Stimulated activated CD4-positive, alpha-beta T cell treated with anti-CD3 and anti-CD28 coated beads, TNF-alpha, amount 100 ng/mL, for 24 hours (primary cell): ENCODE measurements at regions not wholly inside any gene's neighbourhood (a gene's known extent, or its start where the extent isn't known, plus 50 kb on each side); places are given as distances from the start of the nearest gene placed in this dataset.

ENCODE experiments used
- DNase-seq, 3 experiments: peaks; one replicate each; pipeline ENCODE4 v3.0.0-alpha.2; 2020; ENCODE audit warnings: low read depth in 3 of 3

DNA sequence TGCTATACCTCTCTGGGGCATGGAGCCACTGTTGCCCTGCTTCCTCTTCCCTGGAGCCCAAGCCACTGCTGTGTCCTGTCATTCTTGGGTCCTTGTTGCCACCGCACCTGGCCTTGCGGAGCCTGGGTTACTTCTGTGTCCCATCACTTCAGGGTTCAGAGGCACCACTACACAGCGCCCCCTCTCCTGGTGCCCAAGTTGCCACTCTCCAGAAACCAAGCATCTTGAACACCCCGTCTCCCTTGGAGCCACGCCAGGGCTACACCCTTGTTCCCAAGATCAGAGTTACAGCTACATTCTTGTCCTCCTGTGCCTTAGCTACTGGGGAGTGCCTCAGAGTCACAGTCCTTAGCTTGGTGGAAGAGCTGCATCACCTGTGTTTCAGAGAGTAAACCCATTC, 147.2 kb upstream of the CD180 start:
- no peak for DNase-seq

DNA sequence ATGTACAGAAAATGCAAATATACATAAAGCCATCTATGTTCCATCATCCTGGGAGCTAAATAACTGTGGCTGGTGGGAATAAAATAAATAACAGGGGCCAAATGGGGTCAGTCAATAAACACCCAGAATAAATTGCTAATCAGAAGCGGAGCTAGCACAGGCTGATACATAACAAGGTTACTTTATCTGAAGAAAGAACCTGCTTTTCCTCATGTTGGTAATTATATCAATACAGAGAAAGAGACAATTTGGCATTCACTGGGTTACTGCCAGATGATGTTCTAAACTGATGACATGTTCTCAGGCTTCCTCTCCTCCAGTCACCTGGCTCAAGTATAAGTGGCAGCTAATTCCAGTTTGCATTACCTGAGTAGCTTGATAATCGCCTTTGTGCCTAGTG, 144.9 kb upstream of the CD180 start:
- DNase-seq, result no peak

DNA sequence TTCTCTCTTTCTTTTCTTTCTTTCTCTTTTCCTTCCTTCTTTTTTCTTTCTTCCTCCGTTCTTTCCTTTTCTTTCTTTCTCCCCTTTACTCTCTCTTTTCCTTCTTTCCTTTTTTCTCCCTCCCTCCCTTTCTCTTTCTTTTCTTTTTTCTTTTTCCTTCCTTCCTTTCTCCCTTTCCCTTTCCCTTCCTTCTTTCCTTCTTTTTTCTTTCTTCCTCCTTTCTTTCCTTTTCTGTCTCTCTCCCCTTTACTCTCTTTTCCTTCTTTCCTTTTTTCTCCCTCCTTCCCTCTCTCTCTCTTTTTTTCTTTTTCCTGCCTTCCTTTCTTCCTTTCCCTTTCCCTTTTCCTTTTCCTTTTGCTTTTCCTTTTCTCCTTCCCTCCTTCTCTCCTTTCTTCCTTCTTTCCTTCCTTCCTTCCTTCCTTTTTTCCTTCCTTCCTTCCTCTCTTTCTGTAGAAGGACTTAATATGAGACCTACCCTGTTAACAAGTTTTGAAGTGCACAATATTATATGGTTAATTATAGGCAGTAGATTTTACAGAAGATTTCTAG, 142.7 kb upstream of the CD180 start:
- no peak for DNase-seq

DNA sequence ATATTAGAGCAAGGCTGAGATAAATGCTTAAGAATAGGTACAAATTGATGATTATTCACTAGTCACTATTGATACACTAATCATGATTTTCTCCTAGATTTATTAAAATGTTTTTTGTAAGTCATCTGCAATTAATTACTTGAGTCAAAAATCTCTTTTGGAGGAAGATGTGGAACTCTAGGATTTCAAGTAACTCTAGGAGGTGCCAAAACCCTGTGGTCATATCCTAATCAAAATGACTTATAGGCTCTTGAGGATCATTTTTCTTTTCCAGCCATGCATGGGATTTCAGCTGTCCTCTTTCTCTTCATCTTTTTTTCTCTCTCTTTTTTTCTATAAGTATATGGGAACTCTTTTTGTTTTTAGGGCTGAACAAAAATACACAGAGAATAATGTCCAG, 141.8 kb upstream of the CD180 start:
- DNase-seq, result no peak

DNA sequence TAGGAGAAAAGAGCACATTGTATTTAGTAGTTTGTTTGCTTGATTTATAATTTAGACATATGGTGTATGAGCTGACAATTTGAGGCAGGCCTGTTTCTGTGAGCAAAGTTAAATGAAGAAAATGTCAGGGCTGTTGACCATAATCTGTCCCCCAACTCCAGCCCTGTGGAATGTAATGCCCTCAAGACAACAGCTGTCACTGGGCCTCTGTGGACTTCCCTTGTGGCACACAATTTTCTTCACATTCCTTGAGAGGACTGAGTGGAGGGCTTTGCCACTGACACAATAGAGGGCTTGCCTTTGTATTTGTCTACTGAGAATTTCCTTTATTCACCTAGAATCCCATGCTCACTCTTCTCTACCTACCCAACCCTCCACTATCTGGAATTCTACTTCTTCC, 141.2 kb upstream of the CD180 start:
- no peak for DNase-seq

DNA sequence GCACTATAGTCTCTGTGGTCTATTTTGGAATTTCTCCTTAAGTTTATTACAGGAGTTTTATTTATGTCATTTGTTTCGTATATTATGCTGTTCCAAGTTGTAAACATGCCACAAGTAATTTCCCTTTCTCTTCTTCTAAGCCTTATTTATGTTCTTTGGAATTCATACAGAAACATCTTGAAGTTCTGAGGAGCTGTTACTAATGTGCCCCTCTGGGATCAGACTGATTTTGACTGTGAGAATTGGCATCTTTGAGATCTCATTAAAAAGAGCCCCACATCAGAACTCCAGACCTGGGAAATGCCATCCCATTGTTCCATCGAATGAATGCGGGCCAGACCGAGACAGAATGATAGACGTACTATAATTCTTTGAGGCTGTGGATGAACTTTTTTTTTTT, 138.8 kb upstream of the CD180 start:
- no peak for DNase-seq

DNA sequence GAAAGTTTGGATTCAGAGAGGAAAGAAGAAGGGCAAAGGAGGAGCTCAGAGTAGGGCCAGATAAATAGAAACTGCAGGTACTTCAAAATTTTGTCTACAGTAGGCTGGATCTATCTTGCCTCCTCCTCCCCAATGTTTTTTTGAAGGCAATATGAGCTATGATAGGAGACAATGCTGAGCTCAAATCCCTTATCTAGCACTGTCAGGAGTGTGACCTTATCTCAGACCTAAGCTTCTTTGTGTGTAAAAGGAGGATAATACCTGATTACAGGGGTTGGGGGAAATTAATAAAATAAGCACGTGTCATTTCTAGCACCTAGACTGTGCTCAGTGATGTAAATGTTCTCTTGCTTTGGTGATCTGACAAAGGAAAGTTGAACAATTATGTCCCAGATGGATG, 137.8 kb upstream of the CD180 start:
- DNase-seq, result no peak

DNA sequence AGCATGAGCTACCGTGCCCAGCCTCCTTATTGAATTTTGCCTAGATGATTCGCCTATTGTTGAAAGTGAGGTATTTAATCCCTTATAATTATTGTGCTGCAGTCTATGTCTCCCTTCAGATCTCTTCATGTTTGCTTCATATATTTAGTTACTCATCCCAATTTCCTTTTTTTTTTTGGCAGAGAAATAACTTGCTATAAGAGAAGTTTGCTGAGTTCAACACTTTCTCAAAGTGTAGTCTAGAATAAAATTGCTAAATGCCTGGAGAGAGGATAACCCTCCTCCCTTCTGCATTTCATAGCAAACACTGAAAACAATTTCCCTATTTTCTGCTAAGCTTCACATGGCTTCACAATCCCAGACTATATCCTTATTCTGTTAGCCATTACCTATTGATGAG, 136.6 kb upstream of the CD180 start:
- DNase-seq, result no peak

DNA sequence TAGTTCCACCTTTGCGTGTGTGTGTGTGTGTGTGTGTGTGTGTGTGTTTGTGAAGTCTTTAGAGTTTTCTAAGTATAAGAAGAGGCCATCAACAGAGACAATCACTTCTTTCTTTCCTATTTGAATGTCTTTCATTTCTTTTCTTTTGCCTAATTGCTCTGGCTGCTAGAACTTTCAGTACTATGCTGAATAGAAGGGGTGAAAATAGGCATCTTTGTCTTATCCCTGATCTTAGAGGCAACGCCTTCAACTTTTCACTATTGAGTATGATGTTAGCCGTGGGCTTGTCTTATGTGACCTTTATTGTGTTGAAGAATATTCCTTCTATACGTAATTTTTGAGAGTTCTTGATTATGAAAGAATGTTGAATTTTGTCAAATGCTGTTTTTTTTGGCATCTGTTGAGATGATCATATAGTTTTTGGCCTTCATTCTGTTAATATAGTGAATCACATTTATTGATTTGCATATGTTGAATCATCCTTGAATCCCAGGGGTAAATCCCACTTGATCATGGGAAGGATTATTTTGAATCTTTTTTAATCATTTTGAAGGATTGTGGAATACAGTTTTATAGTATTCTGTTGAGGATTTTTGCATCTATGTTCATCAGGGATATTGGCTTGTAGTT, 134.8 kb upstream of the CD180 start:
- no peak for DNase-seq

DNA sequence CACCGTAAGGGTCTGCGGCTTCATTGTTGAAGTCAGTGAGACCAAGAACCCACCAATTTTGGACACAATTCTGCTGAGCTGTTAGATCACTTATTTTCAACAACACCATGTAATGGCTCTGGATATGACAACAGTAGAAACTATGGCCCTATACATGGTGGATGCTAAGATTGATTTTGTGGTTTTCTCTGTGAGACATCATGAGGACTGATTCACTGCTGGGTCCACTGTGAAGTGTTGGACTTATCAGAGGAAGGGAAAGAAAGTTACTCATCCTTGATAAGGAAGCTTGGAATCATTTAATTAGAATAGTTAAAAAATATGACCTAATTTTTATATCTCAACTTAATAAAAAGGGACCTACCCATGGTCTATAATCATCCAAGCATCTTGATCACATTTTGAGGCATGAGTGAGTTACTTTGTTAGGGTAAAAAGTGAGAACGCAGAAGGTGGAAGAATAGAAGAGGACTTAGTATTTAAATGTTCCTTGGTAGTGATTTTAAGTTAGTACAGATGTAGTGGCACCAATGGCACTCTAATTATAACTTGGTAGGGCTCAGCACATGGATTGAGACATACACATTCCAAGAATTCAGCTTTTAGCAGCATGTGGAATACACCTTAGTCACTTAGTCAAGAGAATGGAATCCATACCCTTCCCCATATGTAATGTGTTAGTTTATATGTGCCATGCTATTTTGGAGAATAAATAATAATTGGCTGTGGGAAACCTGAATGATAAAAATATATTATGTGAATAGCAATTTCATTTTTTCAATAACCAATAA, 123.5 kb upstream of the CD180 start:
- DNase-seq, result no peak

DNA sequence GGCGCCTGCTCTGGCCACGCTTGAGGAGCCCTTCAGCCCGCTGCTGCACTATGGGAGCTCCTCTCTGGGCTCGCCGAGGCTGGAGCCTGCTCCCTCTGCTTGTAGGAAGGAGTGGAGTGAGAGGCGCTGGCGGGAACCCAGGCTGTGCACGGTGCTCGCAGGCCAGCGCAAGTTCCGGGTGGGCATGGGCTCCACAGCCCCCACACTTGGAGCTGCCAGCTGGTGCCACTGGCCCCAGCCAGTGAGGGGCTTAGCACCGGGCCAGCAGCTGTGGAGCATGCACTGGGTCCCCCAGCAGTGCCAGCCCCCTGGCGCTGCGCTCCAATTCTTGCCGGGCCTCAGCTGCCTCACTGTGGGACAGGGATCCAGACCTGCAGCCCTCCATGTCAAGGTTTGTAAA, 122.1 kb upstream of the CD180 start:
- no peak for DNase-seq

DNA sequence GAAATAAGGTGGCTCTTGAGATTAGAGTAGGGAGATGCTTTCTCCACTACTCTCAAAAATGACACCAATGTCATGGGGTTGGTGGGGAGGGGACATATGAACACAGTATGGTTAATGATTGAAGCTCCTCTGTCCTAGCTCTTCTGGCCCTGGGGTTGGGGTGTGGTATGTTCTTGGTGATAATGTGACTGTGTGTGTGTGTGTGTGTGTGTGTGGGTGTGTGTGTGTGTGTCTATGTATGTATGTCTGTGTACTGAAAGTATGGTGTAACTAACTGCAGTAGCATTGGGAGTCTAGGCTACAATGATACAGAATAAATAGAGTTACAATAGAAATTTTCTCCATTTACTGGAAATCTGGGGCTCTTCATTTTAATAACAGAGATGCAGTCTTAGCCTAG, 121.0 kb upstream of the CD180 start:
- no peak for DNase-seq

DNA sequence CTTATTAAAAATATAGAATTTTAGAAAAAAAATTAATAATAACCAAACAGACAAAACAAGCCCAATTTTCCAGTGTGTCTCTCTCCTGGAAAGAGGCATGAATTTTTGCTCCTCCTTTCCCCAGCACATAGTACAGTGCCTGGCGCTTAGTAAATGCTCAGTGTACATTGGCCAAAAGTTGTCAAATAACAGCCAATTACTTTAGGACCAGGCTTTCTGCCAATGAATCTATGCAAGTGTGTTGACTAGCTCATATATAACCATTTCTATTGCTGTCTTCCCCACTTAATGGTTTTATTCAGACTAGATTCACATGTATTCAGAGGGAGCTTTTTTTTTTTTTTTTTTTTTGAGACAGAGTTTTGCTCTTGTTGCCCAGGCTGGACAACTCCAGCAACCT, 120.1 kb upstream of the CD180 start:
- no peak for DNase-seq

DNA sequence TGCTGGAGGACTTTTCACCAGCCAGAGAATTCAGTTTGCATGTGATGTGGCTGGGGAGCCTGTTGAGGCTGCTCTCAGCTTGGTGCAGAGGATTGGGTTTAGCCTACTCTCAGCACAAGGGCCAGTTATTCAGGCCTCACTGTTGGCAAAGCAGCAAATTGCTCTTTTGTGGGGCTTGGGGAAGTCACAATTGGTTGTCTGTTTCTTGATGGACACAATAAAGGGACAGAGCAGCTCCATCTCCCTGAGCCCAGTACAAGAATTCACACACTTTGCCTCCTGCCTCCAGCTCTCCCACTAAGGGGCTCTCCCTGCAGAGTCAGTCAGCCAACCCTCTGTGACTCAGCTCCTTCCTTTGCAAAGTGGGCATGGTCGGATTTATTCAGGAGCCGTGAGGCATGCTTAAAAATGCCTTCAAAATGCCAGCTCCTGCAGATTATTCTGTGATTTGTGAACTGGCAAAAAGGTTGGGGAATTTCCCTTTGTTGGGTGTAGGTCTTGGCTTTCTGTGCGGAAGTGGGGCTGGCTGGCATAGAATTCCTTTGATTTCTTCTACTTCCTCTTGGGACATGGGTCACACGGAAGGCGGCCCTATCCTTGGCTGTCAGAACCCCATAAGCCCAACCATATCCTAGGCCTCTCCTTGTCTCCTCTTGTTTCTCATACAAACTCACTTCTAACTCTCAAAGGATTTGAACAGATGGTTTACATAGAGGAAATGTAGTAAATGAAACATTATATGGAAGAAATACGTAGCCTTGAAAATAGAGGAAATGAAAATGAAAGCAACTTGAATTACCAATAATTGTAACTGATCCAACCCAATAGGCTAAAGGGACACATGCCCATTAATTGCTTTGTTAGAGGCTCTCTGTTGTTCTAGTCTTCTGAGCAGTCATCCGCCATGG, 118.7 kb upstream of the CD180 start:
- DNase-seq, result no peak

DNA sequence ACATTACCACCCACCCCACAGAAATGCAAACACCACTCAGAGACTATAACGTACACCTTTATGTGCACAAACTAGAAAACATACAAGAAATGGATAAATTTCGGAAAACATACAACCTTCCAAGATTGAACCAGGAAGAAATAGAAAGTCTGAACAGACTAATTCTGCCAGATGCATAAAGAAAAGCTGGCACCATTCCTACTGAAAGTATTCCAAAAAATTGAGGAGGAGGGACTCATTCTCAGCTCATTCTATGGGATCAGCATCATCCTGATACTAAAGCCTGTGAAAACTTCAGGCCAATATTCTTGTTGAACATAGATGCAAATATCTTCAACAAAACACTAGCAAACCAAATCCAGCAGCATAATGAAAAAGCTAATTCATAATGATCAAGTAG, 115.1 kb upstream of the CD180 start:
- no peak for DNase-seq

DNA sequence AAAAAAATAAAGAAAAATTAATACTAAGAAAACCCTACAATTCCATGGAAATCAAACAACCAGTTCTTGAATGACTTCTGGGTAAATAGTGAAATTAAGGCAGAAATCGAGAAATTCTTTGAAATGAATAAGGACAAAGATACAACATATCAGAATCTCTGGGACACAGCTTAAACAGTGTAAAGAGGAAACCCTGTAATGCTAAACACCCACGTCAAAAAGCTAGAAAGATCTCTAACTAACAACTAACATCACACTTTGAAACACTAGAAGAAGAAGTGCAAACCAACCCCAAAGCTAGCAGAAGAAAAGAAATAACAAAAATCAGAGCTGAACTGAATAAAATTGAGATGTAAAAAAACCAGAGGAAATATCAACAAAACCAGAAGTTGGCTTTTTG, 114.6 kb upstream of the CD180 start:
- DNase-seq, result no peak

DNA sequence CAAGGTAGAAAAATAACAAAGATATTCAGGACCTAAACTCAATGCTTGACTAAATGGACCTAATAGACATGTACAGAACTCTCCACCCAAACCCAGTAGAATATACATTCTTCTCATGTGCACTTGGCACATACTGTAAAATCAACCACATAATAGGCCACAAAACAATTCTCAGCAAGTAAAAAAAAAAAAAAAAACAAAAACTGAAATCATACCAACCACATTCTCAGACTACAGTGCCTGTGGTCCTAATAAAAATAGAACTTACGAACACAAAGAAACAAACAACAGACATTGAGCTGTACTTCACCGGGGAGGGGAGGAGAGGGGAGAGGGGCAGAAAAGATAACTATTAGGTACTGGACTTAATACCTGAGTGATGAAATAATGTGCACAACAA, 114.1 kb upstream of the CD180 start:
- DNase-seq, result no peak

DNA sequence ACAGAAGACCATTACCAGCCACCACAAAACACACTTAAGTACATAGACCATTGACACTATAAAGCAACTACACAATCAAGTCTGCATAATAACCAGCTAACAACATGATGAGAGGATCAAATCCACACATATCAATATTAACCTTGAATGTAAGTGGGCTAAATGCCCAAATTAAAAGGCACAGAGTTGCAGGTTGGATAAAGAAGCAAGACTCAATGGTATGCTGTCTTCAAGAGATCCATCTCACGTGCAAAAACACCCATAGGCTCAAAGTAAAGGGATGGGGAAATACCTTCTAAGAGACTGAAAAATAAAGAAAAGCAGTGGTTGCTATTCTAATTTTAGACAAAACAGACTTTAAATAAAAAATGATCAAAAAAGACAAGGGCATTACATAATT, 113.6 kb upstream of the CD180 start:
- DNase-seq, result no peak

DNA sequence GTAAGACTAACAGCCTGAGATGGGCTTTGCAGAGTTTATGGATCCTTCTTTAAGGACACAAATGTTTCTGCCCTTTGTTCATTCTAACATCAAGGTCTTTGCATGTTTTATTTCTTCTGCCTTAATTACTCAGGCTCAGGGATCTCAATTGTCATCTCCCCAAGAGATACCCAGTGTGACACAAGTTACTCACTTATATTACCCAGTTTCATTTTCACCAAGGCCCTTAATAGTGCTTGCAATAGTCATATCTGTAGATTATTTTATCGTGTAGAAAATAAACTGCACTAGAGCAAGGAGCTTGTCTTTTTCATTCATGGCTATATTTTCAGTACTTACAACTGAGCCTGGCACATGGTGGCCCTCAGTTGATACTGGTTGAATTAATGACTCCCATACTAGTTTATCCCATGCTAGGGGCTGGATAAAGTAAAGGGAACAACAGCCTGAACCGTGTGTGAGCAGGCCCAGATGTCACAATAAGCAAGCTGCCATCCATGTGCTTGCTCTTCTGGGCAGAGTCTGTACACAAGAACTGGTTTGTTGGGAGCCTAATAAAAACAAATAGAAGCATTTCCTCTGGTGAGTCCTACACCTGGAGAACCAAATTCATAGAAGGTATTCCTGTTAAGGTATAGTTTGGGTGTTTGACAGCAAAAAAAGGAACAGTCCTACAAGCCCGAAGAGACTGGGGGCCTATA, 112.5 kb upstream of the CD180 start:
- DNase-seq, result no peak

DNA sequence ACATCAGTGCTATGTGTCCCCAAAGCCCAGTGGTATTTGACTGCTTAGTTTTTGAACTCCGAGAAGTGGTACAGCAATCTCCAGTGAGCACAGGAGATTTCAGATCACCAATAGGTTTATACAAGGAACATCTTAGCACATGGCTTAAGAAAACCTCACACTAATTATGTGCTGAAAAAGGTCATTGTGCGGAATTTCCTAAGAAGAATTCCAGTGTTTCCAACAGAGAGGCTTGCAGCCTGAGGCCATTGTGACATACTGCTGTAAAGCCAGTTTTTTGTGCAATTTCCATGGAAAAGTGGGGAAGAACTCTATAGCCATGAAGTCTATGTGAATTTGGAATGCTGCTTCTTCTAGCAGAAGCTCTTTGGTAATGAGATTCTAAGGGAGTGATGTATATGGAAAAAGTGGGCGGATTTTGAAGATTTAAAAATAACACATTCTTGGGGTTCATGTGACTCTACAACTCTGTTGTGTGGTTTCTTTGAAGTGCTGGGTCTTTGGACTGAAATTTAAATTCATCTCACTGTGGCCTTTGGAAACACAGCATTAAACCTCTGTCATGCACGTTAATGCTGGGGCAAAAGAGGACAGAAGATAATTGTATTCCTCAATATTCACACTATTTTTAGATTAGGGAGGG, 110.5 kb upstream of the CD180 start:
- DNase-seq, result no peak
